ENCODE measurements at regions not wholly inside any gene's neighbourhood (a gene's known extent, or its start where the extent isn't known, plus 50 kb on each side); places are given as distances from the start of the nearest gene placed in this dataset.
"Not testable (repeated sequence)": the region's sequence is repeated elsewhere in the genome, so short reads cannot be mapped to it uniquely, and the experiment has no call there.

DNA sequence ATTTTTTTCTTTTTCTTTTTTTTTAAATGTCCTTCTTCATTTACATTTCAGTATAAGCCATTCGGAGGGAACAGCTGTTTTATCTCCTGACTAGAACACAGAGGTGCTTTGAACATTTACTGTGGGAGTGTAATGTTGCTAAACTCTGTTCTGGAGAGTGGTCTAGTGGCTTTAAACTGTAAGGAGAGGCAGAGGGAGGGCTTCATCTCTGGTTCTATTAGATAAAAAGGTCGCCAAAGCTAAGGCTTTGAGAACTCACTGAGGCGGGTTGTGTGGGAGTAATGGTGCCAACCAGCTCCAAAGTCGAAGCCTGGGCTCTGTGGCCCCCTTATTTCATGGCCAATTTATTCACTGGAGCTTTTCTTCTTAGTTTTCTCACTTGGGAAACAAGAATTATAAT is 133.2 kb downstream of the ANXA2 start:
- DNase-seq (ENCODE audit: low read depth): no peak
- TF ChIP-seq CTCF (conservative IDR thresholded peaks at IDR 0.05; ENCODE audit: low read depth, low read length): no peak
- H3K4me3 ChIP-seq (ENCODE audit: low read length): no peak overlapping the region

DNA sequence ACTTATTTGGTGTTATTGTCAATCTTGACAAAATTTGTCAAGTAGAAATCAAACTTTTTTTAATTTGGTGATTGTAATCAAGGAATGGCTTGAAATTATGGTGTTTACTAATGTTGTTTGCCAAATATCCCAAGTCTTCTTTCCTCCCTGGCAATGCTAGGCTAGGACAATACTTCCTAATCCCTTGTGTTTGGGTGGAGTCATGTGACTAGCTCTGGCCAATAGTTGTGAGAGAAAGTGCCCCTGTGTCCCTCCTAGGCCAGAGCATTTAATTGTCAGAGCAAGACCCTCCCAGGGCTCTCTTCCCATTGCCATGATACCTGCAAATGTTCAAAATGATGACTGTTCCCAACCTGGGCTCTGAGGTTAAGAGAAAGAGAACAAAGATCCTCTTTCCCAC is 132.7 kb downstream of the ANXA2 start:
- H3K4me3 ChIP-seq (ENCODE audit: low read length): no peak overlapping the region
- no peak for DNase-seq (ENCODE audit: low read depth)
- no peak for TF ChIP-seq CTCF (conservative IDR thresholded peaks at IDR 0.05; ENCODE audit: low read depth, low read length)

DNA sequence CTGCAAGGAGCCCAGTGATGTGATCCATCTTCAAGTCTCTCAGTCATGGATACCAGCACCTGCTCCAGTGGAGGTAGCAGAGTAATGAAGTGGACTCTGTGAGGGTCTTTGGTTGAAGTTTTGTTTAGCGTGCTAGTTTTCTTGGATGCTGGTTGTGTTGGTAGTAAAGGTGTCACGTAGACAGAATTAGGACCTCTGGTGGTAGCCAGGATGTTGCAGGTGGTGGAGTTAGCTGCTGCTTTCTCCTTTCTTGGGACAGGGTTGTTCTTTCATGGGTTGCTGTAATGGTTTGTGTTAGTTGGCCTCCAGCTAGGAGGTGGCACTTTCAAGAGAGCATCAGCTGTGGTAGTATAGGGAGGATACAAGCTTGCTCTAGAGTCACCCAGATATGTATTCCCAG is 125.2 kb downstream of the ANXA2 start:
- TF ChIP-seq CTCF (conservative IDR thresholded peaks at IDR 0.05; ENCODE audit: low read depth, low read length): no peak
- no peak overlapping the region for H3K4me3 ChIP-seq (ENCODE audit: low read length)
- no peak for DNase-seq (ENCODE audit: low read depth)

DNA sequence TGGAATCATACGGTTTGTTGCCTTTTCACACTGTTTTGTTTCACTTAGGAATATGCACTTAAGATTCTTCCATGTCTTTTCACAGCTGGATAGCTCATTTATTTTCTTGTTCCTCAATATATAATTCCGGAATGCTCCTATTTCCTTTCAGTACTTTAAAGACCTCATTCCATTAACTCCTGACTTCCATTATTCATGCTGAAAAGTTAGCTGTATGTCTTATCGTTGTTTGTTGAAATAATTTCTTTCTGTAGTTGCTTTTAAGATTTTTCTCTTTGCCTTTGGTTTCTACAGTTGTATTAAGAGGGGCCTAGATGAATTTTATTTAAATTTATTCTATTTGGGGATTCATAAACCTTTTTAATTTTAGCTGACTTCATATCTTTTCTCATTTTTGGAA is 122.2 kb downstream of the ANXA2 start:
- TF ChIP-seq CTCF (conservative IDR thresholded peaks at IDR 0.05; ENCODE audit: low read depth, low read length): no peak
- no peak for DNase-seq (ENCODE audit: low read depth)
- H3K4me3 ChIP-seq (ENCODE audit: low read length): no peak overlapping the region

DNA sequence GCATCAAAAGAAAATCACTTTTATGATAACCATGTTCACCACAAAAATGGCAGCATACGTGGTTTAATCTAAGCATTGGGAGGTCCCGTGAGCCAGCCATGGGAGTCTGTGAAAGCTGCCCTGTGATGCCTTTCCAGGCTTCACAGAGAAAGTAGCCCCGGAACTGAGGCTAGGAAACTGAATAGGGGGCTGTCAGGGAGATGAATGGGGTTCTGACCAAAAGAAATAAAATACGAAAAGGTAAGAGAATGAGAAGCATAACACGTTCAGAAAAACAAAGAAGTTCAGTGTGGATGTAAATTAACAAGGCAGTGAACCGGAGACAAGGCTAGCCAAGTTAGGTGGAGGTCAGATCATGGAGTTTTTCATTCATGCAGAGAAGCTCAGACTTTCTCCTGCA is 118.9 kb downstream of the ANXA2 start:
- H3K4me3 ChIP-seq (ENCODE audit: low read length): no peak overlapping the region
- no peak for TF ChIP-seq CTCF (conservative IDR thresholded peaks at IDR 0.05; ENCODE audit: low read depth, low read length)
- DNase-seq (ENCODE audit: low read depth): no peak

DNA sequence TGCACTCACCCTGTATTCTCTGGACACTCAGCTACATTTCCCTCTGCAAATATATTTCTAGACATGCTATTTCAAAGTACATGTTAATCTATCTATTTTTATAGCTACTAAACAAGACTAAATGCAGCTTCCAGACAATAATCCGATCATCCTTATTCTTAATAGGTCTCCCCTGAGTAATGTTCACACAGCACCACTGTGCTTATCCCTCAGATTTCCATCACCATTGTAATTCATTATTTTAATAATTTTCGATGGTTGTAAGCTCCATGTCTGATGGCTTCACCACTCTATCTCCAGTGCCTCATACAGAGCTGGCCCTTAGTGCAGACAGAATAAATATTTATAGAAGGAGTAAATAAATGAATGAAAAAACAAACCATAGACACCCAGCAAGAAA is 117.5 kb downstream of the ANXA2 start:
- no peak overlapping the region for H3K4me3 ChIP-seq (ENCODE audit: low read length)
- no peak for DNase-seq (ENCODE audit: low read depth)
- no peak for TF ChIP-seq CTCF (conservative IDR thresholded peaks at IDR 0.05; ENCODE audit: low read depth, low read length)

DNA sequence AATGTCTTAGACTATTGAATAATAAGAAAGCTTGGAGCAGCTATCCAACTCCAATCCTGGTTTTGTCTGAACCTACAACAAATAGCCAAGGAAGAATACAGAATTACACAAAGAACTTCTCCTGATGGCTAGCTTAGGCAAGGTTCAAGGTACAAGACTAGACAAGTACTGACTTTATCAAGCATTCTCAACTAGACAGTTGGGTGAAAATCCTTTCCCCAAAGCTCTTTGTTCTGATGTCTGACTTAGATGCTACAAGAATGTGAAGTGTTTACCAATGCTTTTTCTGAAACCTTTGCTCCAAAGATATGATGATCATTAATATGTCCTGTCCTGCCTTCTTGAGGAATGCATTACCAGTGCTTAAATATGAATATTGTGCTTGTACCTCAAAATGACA is 113.8 kb downstream of the ANXA2 start:
- no peak overlapping the region for H3K4me3 ChIP-seq (ENCODE audit: low read length)
- no peak for TF ChIP-seq CTCF (conservative IDR thresholded peaks at IDR 0.05; ENCODE audit: low read depth, low read length)
- DNase-seq (ENCODE audit: low read depth): no peak

DNA sequence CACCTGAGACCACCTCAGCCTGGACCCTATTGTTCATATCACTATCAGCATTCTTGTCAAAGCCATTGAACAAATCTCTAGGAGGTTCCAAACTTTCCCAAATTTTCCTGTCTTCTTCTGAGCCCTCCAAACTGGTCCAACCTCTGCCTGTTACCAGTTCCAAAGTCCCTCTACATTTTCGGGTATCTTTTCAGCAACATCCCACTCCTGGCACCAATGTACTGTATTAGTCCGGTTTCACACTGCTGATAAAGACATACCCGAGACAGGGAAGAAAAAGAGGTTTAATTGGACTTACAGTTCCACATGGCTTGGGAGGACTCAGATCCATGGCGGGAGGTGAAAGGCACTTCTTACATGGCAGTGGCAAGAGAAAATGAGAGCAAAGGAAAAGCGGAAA is 101.9 kb downstream of the ANXA2 start:
- H3K4me3 ChIP-seq (ENCODE audit: low read length); DNase-seq (ENCODE audit: low read depth): not testable (repeated sequence)

Measured in retinal pigment epithelial cell (primary cell).